HG02588 (cell line): ENCODE measurements at regions not wholly inside any gene's neighbourhood (a gene's known extent, or its start where the extent isn't known, plus 50 kb on each side); places are given as distances from the start of the nearest gene placed in this dataset.

Source experiments
- ATAC-seq: cut with Tn5 transposase; IDR thresholded peaks from one replicate; pipeline ENCODE4 v1.9.1; 2021; ENCODE audit warnings: mild to moderate bottlenecking, moderate library complexity; ENCODE audit not compliant: unreplicated experiment

DNA sequence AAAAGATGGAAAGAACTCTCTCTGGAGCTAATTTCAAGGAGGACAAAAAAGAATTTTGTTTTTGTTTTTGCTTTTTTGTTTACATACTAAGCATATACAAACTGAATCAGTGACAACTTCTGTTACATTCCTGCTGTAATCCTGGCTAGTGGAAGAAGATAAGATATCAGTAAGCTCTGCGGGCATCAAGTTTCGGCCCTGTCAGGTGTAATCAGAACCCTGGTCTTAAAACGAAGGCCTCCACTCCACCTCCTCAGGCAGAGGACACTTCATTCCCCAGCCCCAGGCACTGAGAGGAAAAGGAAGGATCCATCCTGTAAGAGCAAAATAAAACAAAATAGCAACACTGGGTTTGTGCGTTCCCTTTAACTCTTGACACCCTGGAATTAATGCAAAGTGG, 88.9 kb upstream of the ARHGAP29 start:
- no peak for ATAC-seq

- ATAC-seq, result no peak
Measured at GRCh38 chr1:94325377-94326302, 88.3 kb upstream of the ARHGAP29 start.

DNA sequence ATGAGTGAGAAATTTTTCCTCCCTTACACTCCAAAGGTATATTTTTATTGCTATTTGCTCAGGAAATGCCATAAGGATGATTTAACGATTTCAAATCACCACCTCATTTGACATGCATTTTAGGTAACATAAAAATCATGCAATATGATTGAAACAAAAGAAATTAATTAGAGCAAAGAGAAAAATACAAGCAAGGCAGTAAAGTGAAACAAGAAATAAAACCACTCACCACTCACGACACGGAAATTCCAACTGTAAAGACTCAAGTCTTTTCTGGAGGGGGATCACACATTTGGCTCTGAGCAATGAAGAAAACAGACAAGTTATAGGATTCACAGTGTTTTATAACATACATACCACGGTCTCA, 86.8 kb upstream of the ARHGAP29 start:
- ATAC-seq, result no peak

- ATAC-seq, result no peak
Measured at GRCh38 chr1:94323311-94324177, 86.2 kb upstream of the ARHGAP29 start.

GRCh38 chr1:94322696-94323095, 85.3 kb upstream of the ARHGAP29 start:
- no peak for ATAC-seq

GRCh38 chr1:94321662-94322061, 84.3 kb upstream of the ARHGAP29 start:
- no peak for ATAC-seq

- ATAC-seq, result no peak
Measured at GRCh38 chr1:94319319-94320102, 82.1 kb upstream of the ARHGAP29 start.

- ATAC-seq, result no peak
Measured at GRCh38 chr1:94318505-94319030, 81.2 kb upstream of the ARHGAP29 start.

DNA sequence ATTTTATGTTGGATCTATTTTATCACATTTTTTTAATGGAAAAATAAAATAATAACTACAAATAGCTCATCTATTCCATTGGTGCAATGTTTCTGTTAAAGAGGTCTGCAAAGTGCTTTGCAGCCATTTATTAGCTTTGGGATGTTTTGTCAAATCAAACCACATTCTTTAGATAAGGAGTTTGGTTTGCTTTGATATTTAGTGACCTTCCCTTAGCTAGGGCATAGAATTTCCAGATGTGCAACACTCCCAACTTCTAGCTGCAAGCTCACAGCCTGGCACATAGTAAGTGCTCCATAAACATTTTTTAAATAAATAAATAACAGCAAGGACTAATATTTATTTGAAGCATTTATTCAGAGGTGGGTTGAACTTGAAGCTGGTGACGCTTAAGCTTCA, 80.4 kb upstream of the ARHGAP29 start:
- ATAC-seq, result no peak

DNA sequence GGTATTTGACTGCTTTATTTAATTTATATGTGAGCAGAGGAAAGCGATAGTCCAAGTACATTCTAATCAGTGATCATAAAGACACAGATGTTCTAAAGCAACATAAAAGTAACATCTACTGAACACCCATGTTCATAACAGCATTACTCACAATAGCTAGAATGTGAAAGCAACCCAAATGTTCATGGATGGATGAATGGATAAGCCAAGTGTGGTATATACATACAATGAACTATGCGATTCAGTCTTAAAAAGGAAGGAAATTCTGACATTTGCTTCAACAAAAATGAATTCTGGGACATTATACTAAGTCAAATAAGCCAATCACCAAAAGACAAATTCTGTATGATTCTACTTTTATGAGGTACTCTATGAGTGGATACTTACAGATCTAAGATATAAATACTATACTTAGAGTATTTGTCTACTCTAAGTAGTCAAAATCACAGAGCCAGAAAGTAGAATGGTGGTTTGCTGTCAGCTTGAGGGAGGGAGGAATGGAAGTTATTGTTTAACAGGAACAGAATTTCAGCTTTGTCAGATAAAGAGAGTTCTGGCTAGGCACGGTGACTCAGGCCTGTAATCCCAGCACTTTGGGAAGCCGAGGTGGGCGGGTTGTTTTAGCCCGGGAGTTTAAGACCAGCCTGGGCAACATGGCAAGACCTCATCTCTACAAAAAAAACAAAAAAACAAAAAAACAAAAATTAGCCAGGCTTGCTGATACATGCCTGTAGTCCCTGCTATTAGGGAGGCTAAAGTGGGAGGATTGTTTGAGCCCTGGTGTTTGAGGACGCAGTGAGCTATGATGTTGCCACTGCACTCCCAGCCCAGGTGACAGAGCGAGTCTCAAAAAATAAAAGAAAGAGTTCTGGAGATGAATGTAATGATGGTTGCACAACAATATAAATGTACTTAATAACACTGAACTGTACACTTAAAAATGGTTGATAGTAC, 79.7 kb upstream of the ARHGAP29 start:
- no peak for ATAC-seq

GRCh38 chr1:94316183-94316582, 78.8 kb upstream of the ARHGAP29 start:
- ATAC-seq, result no peak

- ATAC-seq, result no peak
Measured at GRCh38 chr1:94315552-94316116, 78.2 kb upstream of the ARHGAP29 start.

DNA sequence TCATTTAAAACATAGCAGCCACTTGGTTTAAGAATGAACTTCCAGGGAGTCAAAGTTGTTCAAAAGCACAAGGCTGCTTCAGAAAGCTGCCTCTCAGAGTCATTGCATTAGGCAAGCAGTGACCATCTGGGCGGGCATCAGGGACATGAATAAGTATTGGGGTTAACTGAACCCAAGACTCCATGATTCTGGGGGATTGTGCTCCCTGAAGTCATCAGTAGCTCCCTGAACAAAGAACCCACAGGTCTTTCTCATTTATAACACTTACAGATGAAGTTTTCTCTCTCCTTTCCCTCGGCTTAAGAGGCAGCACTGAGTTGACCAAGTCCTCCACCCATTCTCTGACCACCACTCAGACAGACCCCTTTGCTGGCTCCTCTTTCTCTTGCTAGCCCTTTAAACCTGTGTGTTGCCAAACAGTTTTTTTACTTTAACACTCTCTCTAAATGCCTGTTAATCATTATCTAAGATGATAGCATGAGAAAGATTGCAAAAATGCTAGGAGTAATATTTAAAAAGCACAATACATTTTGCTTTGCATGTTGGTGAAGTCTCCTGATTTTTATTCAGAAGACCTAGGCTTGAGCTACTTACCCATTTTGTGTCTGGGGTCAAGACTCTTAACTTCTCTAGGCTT, 77.0 kb upstream of the ARHGAP29 start:
- no peak for ATAC-seq

DNA sequence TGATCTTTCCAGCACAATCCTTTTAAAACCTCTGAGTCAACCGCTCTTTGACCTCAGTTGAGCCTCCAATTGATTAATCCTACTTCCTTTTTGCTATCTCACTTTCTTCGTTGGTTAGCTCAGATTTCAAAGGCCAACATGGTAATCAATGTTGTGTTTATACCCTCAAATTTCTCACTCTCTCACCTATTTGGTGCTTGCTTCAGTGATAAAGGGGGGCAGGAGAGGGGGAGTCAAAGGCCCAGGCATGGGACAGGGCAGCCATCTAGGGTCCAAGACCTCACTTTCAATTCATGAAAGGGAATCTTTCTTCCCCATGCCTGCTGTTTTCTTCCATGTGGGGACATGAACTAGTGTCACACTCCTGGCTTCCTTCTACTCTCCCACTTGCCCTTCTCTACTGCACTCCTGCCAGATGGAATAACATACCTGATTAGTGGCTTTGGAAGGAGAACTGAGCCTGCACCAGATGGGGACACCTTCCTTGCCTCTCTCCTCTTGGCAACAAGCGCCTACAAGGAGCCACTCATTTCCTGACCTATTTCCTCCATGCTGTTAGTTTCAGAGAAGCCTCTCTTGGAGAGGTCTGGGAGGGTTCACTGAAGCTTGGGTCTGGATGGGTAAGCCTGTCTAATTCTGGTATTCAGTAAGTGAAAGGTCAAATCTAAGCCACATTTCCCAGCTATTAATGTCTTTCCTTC, 73.3 kb upstream of the ARHGAP29 start:
- ATAC-seq, result no peak

DNA sequence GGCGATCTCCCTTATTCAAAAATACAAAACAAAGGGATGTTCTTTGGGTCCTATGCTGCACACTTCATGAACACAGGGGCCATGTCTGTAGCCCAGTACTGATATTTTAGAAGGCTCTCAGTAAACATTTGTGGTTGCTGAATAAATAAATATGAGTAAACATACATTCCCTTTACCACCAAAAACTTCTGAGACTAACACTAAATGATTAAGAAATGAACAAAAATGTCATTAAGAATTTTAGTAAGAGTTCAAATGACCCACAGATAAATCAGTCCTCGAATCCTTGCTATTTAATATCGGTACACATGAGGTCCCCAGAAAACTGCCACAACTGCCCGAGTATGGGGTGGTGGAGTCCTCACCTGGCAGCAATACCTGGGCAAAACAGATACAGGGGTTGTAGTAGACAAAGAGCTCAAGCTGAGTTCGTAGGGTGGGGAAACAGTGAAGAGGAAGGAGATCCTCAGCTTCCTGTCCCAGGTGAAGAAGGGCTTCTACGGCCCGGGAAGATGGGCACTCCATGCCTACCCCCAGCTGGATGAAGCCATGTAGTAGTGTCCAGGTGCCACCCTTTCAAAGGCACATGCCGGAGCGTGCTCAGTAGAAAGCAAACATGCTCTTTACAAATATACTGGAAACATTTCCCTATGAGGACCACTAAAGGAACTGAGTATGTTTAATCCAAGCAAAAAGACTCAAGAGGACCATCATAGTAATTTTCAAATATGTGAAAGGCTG, 72.6 kb upstream of the ARHGAP29 start:
- ATAC-seq, result no peak

DNA sequence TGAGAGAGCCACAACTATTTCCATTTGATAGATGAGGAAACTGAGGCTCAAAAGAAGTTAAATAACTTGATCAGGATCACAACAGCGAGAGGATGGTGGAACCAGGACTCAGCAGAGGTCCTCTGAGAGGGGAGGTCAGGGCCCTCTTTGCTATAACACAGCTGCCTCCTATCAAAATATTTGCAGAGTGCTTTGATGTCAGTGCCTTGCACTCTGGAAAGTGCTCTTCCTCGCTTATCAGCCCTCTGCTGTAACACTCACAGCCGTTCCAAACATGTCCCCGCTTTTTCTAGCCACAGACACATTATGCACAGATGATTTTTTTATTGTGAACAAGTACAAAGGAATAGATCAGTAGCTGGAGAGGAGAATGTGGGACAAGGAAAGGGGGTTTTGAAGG, 71.8 kb upstream of the ARHGAP29 start:
- no peak for ATAC-seq

DNA sequence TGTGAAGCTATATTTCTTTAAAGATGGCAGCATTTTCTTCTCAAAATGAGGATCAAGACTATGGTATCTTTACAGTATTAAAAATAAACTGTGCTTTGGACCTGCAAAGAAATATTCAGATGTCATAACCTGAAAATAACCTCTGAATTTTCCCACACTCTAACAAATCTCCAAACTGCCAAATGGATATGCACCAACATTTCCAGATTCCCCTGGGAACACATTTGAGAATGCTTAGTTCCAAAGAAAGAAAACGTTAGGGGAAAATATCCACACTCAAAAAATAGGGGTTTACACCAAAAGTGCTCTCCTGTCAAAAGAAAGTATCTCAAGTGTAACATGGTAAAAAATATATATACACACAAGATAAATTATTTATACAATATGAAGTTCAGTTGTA, 69.1 kb upstream of the ARHGAP29 start:
- ATAC-seq, result no peak

DNA sequence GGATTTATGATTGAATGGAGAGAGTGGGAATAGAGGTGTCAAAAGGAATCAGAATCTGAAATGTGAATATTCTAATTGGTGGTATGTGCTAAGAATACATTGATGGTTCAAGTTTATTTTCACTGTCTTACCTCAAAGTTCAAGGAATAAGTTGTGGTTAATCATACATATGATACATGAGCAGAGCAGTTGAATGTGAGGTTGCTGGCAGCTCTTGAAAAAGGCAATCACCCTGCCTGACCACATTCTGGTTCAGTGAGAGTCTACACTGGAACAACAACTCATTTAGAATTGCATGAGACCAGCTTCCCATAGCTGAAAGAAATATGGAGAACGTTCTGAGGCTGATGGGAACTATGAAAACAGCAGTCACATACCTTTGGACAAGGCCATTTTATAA, 68.3 kb upstream of the ARHGAP29 start:
- no peak for ATAC-seq
